IMR-90 (cell line): ENCODE measurements at regions not wholly inside any gene's neighbourhood (a gene's known extent, or its start where the extent isn't known, plus 50 kb on each side); places are given as distances from the start of the nearest gene placed in this dataset.

Experiments
- ATAC-seq: fragments of 200-7000 bp; cut with Tn5 transposase; 2 replicates; pipeline ENCODE4 v1.9.1; 2020; ENCODE audit warnings: low read depth, mild to moderate bottlenecking, moderate library complexity
- BruUV-seq: library from RNA; stranded (reverse); fragments of 400-500 nt; replicated peaks from 2 replicates; lab custom pipeline; 2021; lab: Mats Ljungman, UMichigan
- CTCF ChIA-PET: fragments of 300-600 bp; formaldehyde crosslinking; extraction: SDS; loops from one replicate; lab custom pipeline; 2021; ENCODE audit warnings: antibody characterized with exemption; lab: Yijun Ruan, JAX
- POLR2A ChIA-PET: fragments of 300-600 bp; sonication (Branson Sonifier 250); formaldehyde crosslinking; loops from one replicate; lab custom pipeline; 2022; ENCODE audit warnings: antibody characterized with exemption; ENCODE audit not compliant: unreplicated experiment; lab: Charles Lee
- DNase-seq: peaks from one replicate; pipeline ENCODE4 v3.0.0; 2013
- H2AFZ ChIP-seq: replicated peaks from 2 replicates; pipeline ENCODE3; 2013; ENCODE audit warnings: low read length, mild to moderate bottlenecking; ENCODE audit not compliant: poor library complexity
- H2AK5ac ChIP-seq: 2 replicates; pipeline ENCODE4 v1.6.1; 2013; ENCODE audit warnings: low read depth, low read length, inconsistent platforms
- H2AK9ac ChIP-seq: replicated peaks from 2 replicates; pipeline ENCODE3; 2013; ENCODE audit warnings: mild to moderate bottlenecking, low read depth, low read length, moderate library complexity; ENCODE audit not compliant: poor library complexity
- H2BK120ac ChIP-seq: 2 replicates; pipeline ENCODE4 v1.6.1; 2013; ENCODE audit warnings: low read depth, low read length, inconsistent platforms
- H2BK15ac ChIP-seq: 3 replicates; pipeline ENCODE4 v1.6.1; 2013; ENCODE audit warnings: low read depth, low read length, inconsistent platforms
- H2BK20ac ChIP-seq: 2 replicates; pipeline ENCODE4 v1.6.1; 2013; ENCODE audit warnings: low read depth, mild to moderate bottlenecking, inconsistent platforms, low read length, moderate library complexity
- H2BK5ac ChIP-seq: 2 replicates; pipeline ENCODE4 v1.6.1; 2013; ENCODE audit warnings: mild to moderate bottlenecking, low read depth, low read length, inconsistent platforms; ENCODE audit not compliant: poor library complexity, severe bottlenecking
- H3K14ac ChIP-seq: replicated peaks from 2 replicates; pipeline ENCODE4 v1.6.1; 2013; ENCODE audit warnings: low read depth, low read length, inconsistent platforms
- H3K18ac ChIP-seq: 2 replicates; pipeline ENCODE4 v1.6.1; 2013; ENCODE audit warnings: low read depth, low read length, control low read depth
- H3K23ac ChIP-seq: 2 replicates; pipeline ENCODE4 v1.6.1; 2013; ENCODE audit warnings: low read depth, low read length, inconsistent platforms
- H3K27ac ChIP-seq: 2 replicates; pipeline ENCODE4 v1.5.1; 2013; ENCODE audit warnings: mild to moderate bottlenecking, control low read depth, low read length; ENCODE audit not compliant: insufficient read depth
- H3K27me3 ChIP-seq: 2 replicates; pipeline ENCODE4 v1.6.1; 2013; ENCODE audit warnings: low read length; ENCODE audit not compliant: control insufficient read depth, insufficient read depth
- H3K36me3 ChIP-seq: 2 replicates; pipeline ENCODE4 v1.6.1; 2013; ENCODE audit warnings: low read length, mixed read lengths; ENCODE audit not compliant: control insufficient read depth, insufficient read depth
- H3K4ac ChIP-seq: 2 replicates; pipeline ENCODE4 v1.6.1; 2013; ENCODE audit warnings: low read depth, low read length, inconsistent platforms
- H3K4me1 ChIP-seq: 2 replicates; pipeline ENCODE4 v1.6.1; 2013; ENCODE audit warnings: low read length, mixed read lengths; ENCODE audit not compliant: control insufficient read depth, insufficient read depth
- H3K4me2 ChIP-seq: 2 replicates; pipeline ENCODE4 v1.6.1; 2013; ENCODE audit warnings: low read depth, mild to moderate bottlenecking, control low read depth, low read length, moderate library complexity
- H3K4me3 ChIP-seq: 2 replicates; pipeline ENCODE4 v1.5.1; 2013; ENCODE audit warnings: low read depth, mild to moderate bottlenecking, control low read depth, low read length, moderate library complexity; ENCODE audit not compliant: insufficient read depth
- H3K56ac ChIP-seq: 2 replicates; pipeline ENCODE4 v1.6.1; 2013; ENCODE audit warnings: low read length, inconsistent platforms; ENCODE audit not compliant: insufficient read depth; ENCODE audit errors: extremely low read depth
- H3K79me1 ChIP-seq, 2 experiments: 2 replicates each; pipeline ENCODE4 v1.6.1; 2013; ENCODE audit warnings: low read length in 2 of 2, inconsistent platforms in 1 of 2, low read depth in 1 of 2
- H3K9ac ChIP-seq: 2 replicates; pipeline ENCODE4 v1.6.1; 2013; ENCODE audit warnings: low read depth, low read length, control low read depth
- H3K9me1 ChIP-seq: 2 replicates; pipeline ENCODE4 v1.6.1; 2013; ENCODE audit warnings: low read length, inconsistent platforms; ENCODE audit not compliant: insufficient read depth
- H3K9me3 ChIP-seq: 2 replicates; pipeline ENCODE4 v1.6.1; 2013; ENCODE audit warnings: low read length; ENCODE audit not compliant: control insufficient read depth, insufficient read depth
- H4K20me1 ChIP-seq: 2 replicates; pipeline ENCODE4 v1.6.1; 2013; ENCODE audit warnings: low read length, inconsistent platforms; ENCODE audit not compliant: insufficient read depth
- H4K5ac ChIP-seq: 2 replicates; pipeline ENCODE4 v1.6.1; 2013; ENCODE audit warnings: mild to moderate bottlenecking, low read depth, low read length, control low read depth
- H4K8ac ChIP-seq, 2 experiments: 2 replicates each; pipeline ENCODE4 v1.6.1; 2013; ENCODE audit warnings: low read depth in 2 of 2, low read length in 2 of 2, control low read depth in 1 of 2, inconsistent platforms in 1 of 2
- H4K91ac ChIP-seq: 2 replicates; pipeline ENCODE4 v1.6.1; 2013; ENCODE audit warnings: low read depth, low read length, inconsistent platforms; ENCODE audit not compliant: insufficient read depth
- CEBPB ChIP-seq: IDR thresholded peaks from 2 replicates; pipeline ENCODE4 v1.6.1; 2012; ENCODE audit warnings: low read depth, low read length, improper control_type of control experiment
- CHD1 ChIP-seq: IDR thresholded peaks from 2 replicates; pipeline ENCODE4 v1.6.1; 2012; ENCODE audit warnings: low read depth, low read length, improper control_type of control experiment
- ELK1 ChIP-seq: fragments of 150-350 bp; IDR thresholded peaks from 2 replicates; pipeline ENCODE4 v1.6.1; 2016; ENCODE audit warnings: low read depth, mild to moderate bottlenecking, low read length, moderate library complexity, borderline replicate concordance
- FOS ChIP-seq: fragments of 150-350 bp; IDR thresholded peaks from 2 replicates; pipeline ENCODE4 v1.6.1; 2016; ENCODE audit warnings: low read depth, low read length
- MAFK ChIP-seq: IDR thresholded peaks from 2 replicates; pipeline ENCODE4 v1.6.1; 2012; ENCODE audit warnings: low read depth, low read length, improper control_type of control experiment
- MAZ ChIP-seq: IDR thresholded peaks from 2 replicates; pipeline ENCODE4 v1.6.1; 2012; ENCODE audit warnings: low read depth, mild to moderate bottlenecking, low read length, improper control_type of control experiment, moderate library complexity, borderline replicate concordance
- MXI1 ChIP-seq: IDR thresholded peaks from 2 replicates; pipeline ENCODE4 v1.6.1; 2012; ENCODE audit warnings: low read depth, mild to moderate bottlenecking, low read length, moderate library complexity, borderline replicate concordance
- NFE2L2 ChIP-seq: fragments of 150-350 bp; IDR thresholded peaks from 2 replicates; pipeline ENCODE4 v1.6.1; 2016; ENCODE audit warnings: low read depth, mild to moderate bottlenecking, low read length
- POLR2A ChIP-seq: IDR thresholded peaks from 2 replicates; pipeline ENCODE4 v1.6.1; 2012; ENCODE audit warnings: mild to moderate bottlenecking, low read depth, low read length
- RAD21 ChIP-seq: IDR thresholded peaks from 2 replicates; pipeline ENCODE4 v1.6.1; 2012; ENCODE audit warnings: low read length, improper control_type of control experiment
- RCOR1 ChIP-seq: IDR thresholded peaks from 2 replicates; pipeline ENCODE4 v1.6.1; 2012; ENCODE audit warnings: mild to moderate bottlenecking, low read length, improper control_type of control experiment; ENCODE audit not compliant: insufficient replicate concordance
- RFX5 ChIP-seq: IDR thresholded peaks from 2 replicates; pipeline ENCODE4 v1.8.0; 2012; ENCODE audit warnings: low read depth, mild to moderate bottlenecking, low read length, moderate library complexity
- USF2 ChIP-seq: fragments of 150-350 bp; IDR thresholded peaks from 2 replicates; pipeline ENCODE4 v1.6.1; 2017; ENCODE audit warnings: mild to moderate bottlenecking, antibody characterized with exemption, low read length, low read depth
- WGBS, 2 experiments: methylation state at CpG; one replicate each; pipeline versions ENCODE4 v1.1.5 to v1.1.7; 2013; ENCODE audit warnings: missing lambda C conversion rate in 2 of 2; ENCODE audit not compliant: insufficient read length in 1 of 2; ENCODE audit errors: extremely low coverage in 2 of 2; 5-methylcytosine and 5-hydroxymethylcytosine counted together
- dilution Hi-C: fragments of 300-500 bp; cut with HindIII; formaldehyde crosslinking; loops from one replicate; pipeline ENCODE4 v1.14.3; 2018; ENCODE audit warnings: low sequenced_read_pairs; ENCODE audit not compliant: unreplicated experiment
- in situ Hi-C: fragments of 300-500 bp; cut with MboI; formaldehyde crosslinking; loops from 3 replicates; pipeline ENCODE4 v1.14.3; 2019; ENCODE audit warnings: low sequenced_read_pairs, inconsistent platforms, mixed read lengths
- intact Hi-C: fragments of 100-400 bp; cut with micrococcal nuclease; formaldehyde crosslinking; loops from 2 replicates; pipeline ENCODE4 v1.10.0; 2022
- TF ChIP-seq, protein P1 (sequence below): conservative IDR thresholded peaks from 2 replicates; pipeline ENCODE4 v1.5.1; 2012; ENCODE audit warnings: mild to moderate bottlenecking, low read depth, low read length, improper control_type of control experiment

GRCh38 chr2:53314718-53315117, 452.9 kb upstream of the CHAC2 start:
- no peak overlapping the region for H3K4ac ChIP-seq
- ATAC-seq (no peak), DNase-seq (no peak)
- intact Hi-C loops (no loop called here), dilution Hi-C loops (no loop called here), in situ Hi-C loops (no loop called here)
- H3K9ac ChIP-seq, result no peak overlapping the region
- H3K9me3 ChIP-seq, result no peaks in the 10 kb centered on the region
- H2AK5ac ChIP-seq, result no peak overlapping the region
- no peak overlapping the region for H3K14ac ChIP-seq
- no peak overlapping the region for H2BK15ac ChIP-seq
- no peak overlapping the region for H3K18ac ChIP-seq
- no peak overlapping the region for H4K8ac ChIP-seq
- H3K36me3 ChIP-seq, result no peaks in the 10 kb centered on the region
- WGBS, 2 experiments, result no CpG with 5 or more reads among the region's 2 CpGs
- H3K9me1 ChIP-seq, result no peaks in the 10 kb centered on the region
- no peaks in the 10 kb centered on the region for H4K20me1 ChIP-seq
- no TSS peak for BruUV-seq
- POLR2A ChIA-PET, result no interaction called here
- no peaks in the 10 kb centered on the region for H3K4me1 ChIP-seq
- TF ChIP-seq CEBPB (no peak), FOS (no peak), ELK1 (no peak), MAFK (no peak), MXI1 (no peak), USF2 (no peak), POLR2A (no peak), RAD21 (no peak), NFE2L2 (no peak), RFX5 (no peak), MAZ (no peak), CHD1 (no peak), RCOR1 (no peak)
- TF ChIP-seq, protein P1, sequence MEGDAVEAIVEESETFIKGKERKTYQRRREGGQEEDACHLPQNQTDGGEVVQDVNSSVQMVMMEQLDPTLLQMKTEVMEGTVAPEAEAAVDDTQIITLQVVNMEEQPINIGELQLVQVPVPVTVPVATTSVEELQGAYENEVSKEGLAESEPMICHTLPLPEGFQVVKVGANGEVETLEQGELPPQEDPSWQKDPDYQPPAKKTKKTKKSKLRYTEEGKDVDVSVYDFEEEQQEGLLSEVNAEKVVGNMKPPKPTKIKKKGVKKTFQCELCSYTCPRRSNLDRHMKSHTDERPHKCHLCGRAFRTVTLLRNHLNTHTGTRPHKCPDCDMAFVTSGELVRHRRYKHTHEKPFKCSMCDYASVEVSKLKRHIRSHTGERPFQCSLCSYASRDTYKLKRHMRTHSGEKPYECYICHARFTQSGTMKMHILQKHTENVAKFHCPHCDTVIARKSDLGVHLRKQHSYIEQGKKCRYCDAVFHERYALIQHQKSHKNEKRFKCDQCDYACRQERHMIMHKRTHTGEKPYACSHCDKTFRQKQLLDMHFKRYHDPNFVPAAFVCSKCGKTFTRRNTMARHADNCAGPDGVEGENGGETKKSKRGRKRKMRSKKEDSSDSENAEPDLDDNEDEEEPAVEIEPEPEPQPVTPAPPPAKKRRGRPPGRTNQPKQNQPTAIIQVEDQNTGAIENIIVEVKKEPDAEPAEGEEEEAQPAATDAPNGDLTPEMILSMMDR, result no peak
- H2BK20ac ChIP-seq, result no peak overlapping the region
- H4K5ac ChIP-seq, result no peak overlapping the region
- H4K91ac ChIP-seq, result no peak overlapping the region
- no peak overlapping the region for H2BK120ac ChIP-seq
- no peak overlapping the region for H2AK9ac ChIP-seq
- H3K4me3 ChIP-seq, result no peak overlapping the region
- H2BK5ac ChIP-seq, result no peak overlapping the region
- H3K56ac ChIP-seq, result no peak overlapping the region
- CTCF ChIA-PET, result no interaction called here
- H3K4me2 ChIP-seq, result no peak overlapping the region
- no peaks in the 10 kb centered on the region for H3K27me3 ChIP-seq
- H3K79me1 ChIP-seq, result no peaks in the 10 kb centered on the region
- no peak overlapping the region for H3K27ac ChIP-seq
- no peak overlapping the region for H2AFZ ChIP-seq
- H3K23ac ChIP-seq, result no peak overlapping the region
